Fibroblast of skin of left biceps (primary cell): ENCODE measurements at regions not wholly inside any gene's neighbourhood (a gene's known extent, or its start where the extent isn't known, plus 50 kb on each side); places are given as distances from the start of the nearest gene placed in this dataset.

ENCODE experiments used
- DNase-seq, 2 experiments: peaks; one replicate each; pipeline ENCODE4 v3.0.0-alpha.2; 2013; ENCODE audit warnings: low read depth in 2 of 2

- DNase-seq = no peak
These were observed 668.2 kb upstream of the BRINP3 start for GRCh38 chr1:191145834-191146233.

- DNase-seq = no peak
These were observed 673.7 kb upstream of the BRINP3 start for GRCh38 chr1:191151321-191151807.

DNA sequence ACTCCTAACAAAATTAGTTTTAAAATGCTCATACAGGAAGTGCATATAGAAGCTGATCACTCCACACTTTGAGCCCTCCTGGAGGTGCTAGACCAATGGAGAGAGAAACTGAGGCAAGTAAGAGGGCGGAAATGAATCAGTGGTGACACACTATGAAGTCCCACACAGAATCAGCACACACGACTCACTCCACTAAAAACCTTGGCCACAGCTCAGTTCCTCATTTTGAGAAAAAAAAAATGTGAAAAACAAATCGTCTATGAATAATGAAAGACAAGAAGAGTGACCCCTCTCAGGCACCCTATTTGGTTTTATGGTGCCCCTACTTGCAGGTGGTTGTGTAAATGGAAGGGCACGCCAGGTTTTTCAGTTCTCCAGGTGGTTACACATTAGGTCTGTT lies 675.1 kb upstream of the BRINP3 start:
- DNase-seq = no peak

DNA sequence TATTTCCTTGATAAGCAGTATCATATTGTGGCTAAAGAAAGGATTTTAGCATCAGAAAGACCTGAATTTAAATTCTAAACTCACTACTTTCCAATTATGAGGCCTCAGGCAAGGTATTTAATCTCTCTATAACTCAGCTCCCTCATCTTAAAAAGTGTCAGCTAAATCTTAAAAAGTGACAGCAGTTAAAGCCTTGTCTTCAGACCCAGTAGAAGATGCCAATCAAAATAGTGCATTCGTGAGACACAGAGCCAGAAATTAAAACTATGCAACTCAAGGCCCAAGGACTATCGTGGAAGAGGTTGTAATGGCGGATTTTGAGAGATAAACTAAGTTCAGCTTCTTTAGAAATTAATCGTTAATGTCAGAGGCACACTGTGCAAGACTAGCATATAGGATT lies 677.5 kb upstream of the BRINP3 start:
- DNase-seq = no peak

GRCh38 chr1:191160837-191161236 lies 683.2 kb upstream of the BRINP3 start:
- DNase-seq = no peak

DNA sequence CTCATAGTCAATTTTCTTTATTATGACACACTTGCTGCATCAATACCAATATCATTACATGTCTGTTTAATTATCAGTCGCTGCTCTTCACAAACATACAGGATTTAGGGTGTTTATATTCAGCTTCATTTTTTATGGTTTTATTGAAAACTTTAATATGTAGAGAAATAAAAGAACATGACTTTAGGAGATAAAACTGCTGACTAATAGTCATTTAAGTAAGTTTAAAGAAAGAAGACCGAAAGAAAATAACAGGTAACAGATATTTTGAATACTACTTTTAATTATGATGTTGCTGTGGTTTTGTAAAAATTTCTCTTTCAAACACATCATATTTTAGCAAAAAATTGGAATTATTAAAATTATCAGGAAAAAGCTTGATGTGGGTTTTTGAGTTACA lies 685.1 kb upstream of the BRINP3 start:
- no peak for DNase-seq

- DNase-seq = no peak
These were observed 686.0 kb upstream of the BRINP3 start for GRCh38 chr1:191163621-191164020.

DNA sequence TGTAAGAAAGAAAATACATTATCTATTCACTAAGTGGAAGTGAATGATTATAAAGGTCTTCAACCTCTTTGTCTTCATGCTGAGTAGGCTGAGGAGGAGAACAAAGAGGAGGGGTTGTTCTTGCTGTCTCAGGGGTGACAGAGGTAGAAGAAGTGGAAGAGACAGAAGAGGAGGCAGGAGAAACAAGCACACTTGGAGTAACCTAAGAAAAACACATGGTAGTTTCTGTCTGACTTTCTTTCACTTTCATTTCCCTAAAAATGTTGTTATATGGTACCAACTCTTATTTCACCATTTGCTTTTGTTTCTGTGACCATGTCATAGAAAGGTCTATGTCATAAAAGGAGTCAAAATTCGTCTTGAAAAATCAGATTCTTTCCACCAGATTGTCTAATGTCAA lies 696.6 kb upstream of the BRINP3 start:
- no peak for DNase-seq

DNA sequence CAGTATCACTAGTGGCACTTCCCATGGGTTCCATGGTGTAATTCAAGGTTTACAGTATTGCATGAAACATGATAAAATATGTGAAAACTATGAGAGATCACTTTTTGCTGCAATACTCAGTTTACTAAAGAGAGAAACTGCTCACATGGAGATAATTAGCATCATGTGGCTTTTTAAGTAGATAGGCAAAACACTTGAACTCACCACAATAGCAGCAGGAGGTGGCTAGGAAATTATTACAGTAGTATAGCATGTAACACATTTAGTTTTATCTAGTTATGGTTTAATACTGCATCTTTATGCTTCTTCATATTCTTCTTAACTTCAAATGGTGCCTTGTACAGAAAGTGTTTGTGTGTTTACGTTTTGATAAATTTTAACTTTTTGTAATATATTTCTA lies 698.5 kb upstream of the BRINP3 start:
- no peak for DNase-seq

GRCh38 chr1:191206513-191207207 lies 729.0 kb upstream of the BRINP3 start:
- peak in 1 of 2 experiments; percentile 2 for DNase-seq

GRCh38 chr1:191222206-191222605 lies 744.5 kb upstream of the BRINP3 start:
- DNase-seq = no peak

GRCh38 chr1:191240925-191241324 lies 763.3 kb upstream of the BRINP3 start:
- peak; percentile 85 to 89 for DNase-seq

DNA sequence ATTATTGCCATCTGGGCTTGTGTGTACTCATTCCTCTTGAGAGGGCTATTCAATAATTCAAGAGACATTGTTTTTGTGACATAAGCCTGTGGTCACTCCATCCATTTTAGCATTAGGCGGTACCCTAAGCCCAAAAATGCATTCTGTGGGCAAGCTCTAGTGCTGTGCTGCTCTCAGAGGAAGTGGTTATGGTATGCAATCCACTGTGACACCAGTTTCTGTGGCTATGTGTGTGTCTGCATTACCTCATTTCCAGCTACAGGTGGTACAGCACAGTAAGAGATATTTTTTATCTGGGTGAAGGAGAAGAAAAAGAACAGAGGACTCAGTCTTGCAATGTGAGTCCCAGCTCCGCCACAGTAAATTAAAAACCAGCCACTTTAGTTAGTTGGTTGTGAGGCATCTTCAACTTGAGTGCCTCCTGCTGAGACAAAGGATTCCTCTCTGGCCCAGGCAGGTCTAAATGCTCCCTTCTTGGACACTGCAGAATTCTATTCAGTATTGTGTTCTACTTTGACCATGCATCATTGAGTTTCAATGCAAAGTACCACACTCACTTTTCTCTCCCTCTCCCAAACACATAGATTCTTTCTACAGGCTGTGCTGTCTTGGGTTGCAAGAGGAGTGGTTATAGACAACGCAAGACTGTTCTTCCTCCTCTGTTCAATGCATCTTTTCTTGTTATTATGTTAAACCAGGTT lies 777.8 kb upstream of the BRINP3 start:
- no peak for DNase-seq

GRCh38 chr1:191256917-191257316 lies 779.3 kb upstream of the BRINP3 start:
- no peak for DNase-seq

DNA sequence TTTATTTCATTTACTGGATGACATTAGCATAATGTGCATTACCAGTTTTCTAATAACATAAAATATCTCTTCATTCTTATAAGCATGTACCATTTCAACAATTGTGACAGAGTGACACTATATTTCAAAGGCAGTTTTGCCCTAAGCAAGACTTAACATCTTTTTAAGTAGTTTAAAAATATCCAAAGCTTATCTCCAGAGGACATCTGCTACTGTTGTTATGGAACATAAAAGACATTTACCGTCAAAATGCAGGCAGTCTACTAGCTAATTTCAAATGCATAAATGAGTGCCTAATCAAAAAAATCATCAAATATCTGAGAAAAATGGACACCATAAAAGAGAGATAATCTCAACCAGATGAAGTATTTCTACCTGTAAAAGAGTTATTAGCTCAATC lies 782.4 kb upstream of the BRINP3 start:
- DNase-seq = no peak

- DNase-seq = no peak
These were observed 783.4 kb upstream of the BRINP3 start for GRCh38 chr1:191261111-191261510.

DNA sequence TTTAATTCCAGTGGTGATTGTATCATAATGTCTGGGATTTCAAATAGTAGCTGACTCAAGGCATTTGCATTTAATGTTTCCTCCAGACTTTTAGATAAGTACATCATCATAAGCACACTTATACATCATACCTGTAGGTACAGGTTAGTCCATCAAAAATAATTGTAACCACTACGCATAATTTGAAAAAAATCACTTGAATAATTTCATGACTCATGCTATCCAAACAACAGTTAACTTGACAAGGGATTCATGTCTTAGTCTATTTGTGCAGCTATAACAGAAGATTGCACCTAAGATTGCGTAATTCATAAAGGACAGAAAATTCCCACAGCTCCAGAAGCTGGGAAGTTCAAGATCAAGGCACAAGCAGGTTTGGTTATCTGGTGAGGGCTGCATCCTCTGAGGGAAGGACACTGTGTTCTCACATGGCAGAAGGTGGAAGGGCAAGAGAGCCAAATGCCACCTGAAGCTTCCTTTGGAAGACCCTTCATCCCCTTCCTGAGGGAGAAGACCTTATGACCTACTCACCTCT lies 801.7 kb upstream of the BRINP3 start:
- no peak for DNase-seq

DNA sequence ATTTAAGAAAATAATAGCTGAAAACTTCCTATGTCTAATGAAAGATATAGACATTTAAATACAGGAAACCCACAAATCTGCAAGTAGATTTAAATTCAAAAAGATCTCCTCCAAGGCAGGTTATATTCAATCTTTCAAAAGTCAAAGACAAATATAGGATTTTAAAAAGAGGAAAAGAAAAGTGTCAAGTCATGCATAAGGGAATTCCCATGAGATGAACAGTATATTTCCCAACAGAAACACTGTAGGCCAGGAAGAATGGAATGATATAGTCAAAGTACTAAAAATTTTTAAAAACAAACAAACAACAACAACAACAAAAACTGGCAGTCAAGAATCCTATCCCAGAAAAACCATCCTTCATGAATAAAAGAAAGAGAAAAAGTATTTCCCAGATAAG lies 806.5 kb upstream of the BRINP3 start:
- DNase-seq = no peak

GRCh38 chr1:191290441-191290840 lies 812.8 kb upstream of the BRINP3 start:
- no peak for DNase-seq

DNA sequence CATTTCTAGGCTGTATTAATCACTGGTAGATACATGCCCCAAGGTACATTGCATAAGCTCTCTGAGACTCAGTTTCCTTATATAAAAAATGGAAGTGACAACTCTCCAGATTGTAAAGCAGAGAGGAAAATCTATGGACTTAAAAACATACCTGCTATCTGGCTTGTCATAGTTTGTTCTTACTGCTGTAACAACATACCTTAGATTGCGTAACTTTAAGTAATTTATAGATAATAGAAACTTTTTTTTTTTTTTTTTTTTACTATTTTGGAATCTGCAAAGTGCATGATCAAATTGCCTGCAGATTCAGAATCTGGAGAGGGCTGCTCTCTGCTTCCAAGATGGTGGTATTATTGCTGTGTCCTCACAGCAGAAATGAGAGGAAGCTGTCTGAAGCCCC lies 827.7 kb upstream of the BRINP3 start:
- no peak for DNase-seq

DNA sequence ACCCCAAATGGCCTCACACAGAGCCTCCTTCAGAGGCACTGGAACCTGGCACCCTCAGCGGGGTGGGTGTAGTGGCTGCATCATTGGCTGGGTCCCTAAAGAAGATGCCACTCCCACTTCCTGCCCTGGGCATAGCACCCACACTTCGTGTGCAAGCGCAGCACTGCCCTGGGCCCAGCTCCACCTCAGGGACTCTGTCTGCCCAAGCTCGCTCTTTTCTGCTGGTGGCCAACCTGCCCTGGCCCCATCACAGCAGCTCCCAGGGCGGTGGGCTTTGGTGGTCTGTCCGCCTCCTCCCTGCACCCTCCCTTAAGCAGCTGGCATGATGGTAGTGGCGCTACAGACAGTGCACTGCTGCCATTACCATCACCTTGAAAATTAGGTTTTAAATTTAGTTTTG lies 829.3 kb upstream of the BRINP3 start:
- no peak for DNase-seq

DNA sequence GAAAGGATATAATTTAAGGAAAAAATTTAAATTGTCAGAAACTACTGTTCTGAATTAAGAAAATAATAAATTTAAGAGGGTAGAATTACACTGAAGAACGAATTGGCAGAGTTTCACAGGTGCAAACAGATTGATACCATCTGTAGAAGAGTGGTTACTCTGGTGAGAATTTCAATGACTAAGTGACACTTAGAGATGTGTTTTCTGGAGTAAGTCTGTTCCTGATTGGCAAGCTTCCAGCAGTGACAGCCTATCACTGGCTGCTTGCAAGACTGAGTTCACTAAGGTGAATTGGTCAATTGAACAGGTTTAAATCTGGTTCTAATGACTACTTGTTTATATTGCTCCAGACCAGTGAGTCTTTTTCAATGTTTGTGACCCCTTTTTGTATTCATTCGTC lies 838.2 kb upstream of the RGS18 start:
- no peak for DNase-seq

DNA sequence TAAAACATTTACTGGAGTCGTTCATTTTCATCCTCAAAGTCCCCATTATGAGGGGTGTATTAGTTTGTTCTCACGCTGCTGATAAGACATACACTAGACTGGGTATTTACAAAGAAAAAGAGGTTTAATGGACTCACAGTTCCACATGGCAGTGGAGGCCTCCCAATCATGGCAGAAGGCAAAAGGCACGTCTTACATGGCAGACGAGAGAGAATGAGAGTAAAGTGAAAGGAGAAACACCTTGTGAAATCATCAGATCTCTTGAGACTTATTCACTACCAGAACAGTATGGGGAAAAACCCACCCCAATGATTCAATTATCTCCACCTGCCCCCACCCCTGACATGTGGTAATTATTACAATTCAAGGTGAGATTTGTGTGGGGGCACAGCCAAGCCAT lies 830.4 kb upstream of the RGS18 start:
- DNase-seq = no peak
